CD4-positive, alpha-beta memory T cell (primary cell): ENCODE measurements at regions not wholly inside any gene's neighbourhood (a gene's known extent, or its start where the extent isn't known, plus 50 kb on each side); places are given as distances from the start of the nearest gene placed in this dataset.
"Not testable (repeated sequence)": the region's sequence is repeated elsewhere in the genome, so short reads cannot be mapped to it uniquely, and the experiment has no call there.

ENCODE experiments used
- CTCF ChIA-PET: fragments of 350-600 bp; sonication (Branson Sonifier 250); formaldehyde crosslinking; loops from one replicate; lab custom pipeline; 2021; ENCODE audit warnings: inconsistent platforms; ENCODE audit not compliant: partially characterized antibody; lab: Charles Lee
- POLR2A ChIA-PET: fragments of 350-600 bp; sonication (Branson Sonifier 250); formaldehyde crosslinking; loops from one replicate; lab custom pipeline; 2021; ENCODE audit not compliant: partially characterized antibody; lab: Charles Lee
- DNase-seq, 5 donors: peaks; one replicate each; pipeline versions ENCODE4 v3.0.0 to v3.0.0-alpha.2; 2020 to 2022; ENCODE audit warnings: mixed read lengths in 1 of 5
- H3K27ac ChIP-seq: one replicate; pipeline ENCODE4 v1.7.0; 2013; ENCODE audit warnings: low read depth, low read length
- H3K27me3 ChIP-seq: 2 replicates; pipeline ENCODE4 v1.7.0; 2013; ENCODE audit warnings: mild to moderate bottlenecking, low read length, moderate library complexity; ENCODE audit not compliant: insufficient read depth
- H3K36me3 ChIP-seq: 2 replicates; pipeline ENCODE4 v1.7.0; 2013; ENCODE audit warnings: mild to moderate bottlenecking, low read length, moderate library complexity; ENCODE audit not compliant: insufficient read depth
- H3K4me1 ChIP-seq: 2 replicates; pipeline ENCODE4 v1.7.0; 2013; ENCODE audit warnings: mild to moderate bottlenecking, low read length, moderate library complexity; ENCODE audit not compliant: insufficient read depth
- H3K4me3 ChIP-seq, 2 donors: one replicate each; pipeline ENCODE4 v1.7.0; 2013; ENCODE audit warnings: low read length in 2 of 2, mild to moderate bottlenecking in 1 of 2
- H3K9me3 ChIP-seq, 2 donors: one replicate each; pipeline ENCODE4 v1.7.0; 2013; ENCODE audit warnings: low read length in 2 of 2, control low read depth in 1 of 2; ENCODE audit not compliant: control insufficient read depth in 1 of 2
- H3K27ac Mint-ChIP-seq, 7 donors: one replicate each; pipeline ENCODE4 v1.8.0; 2020 to 2021; ENCODE audit warnings: mixed read lengths in 7 of 7, mild to moderate bottlenecking in 6 of 7, inconsistent platforms in 3 of 7, moderate library complexity in 3 of 7
- H3K27me3 Mint-ChIP-seq, 2 donors: one replicate each; pipeline ENCODE4 v1.8.0; 2020 to 2021; ENCODE audit warnings: mixed read lengths in 2 of 2
- H3K36me3 Mint-ChIP-seq, 2 donors: one replicate each; pipeline ENCODE4 v1.8.0; 2020 to 2021; ENCODE audit warnings: mixed read lengths in 2 of 2, inconsistent platforms in 1 of 2, mild to moderate bottlenecking in 1 of 2
- H3K4me1 Mint-ChIP-seq, 4 donors: one replicate each; pipeline ENCODE4 v1.8.0; 2020 to 2021; ENCODE audit warnings: mixed read lengths in 4 of 4, mild to moderate bottlenecking in 1 of 4
- H3K4me3 Mint-ChIP-seq, 8 donors: one replicate each; pipeline ENCODE4 v1.8.0; 2020 to 2021; ENCODE audit warnings: mixed read lengths in 8 of 8, mild to moderate bottlenecking in 7 of 8, moderate library complexity in 6 of 8, inconsistent platforms in 3 of 8
- H3K9me3 Mint-ChIP-seq, 8 donors: one replicate each; pipeline ENCODE4 v1.8.0; 2020 to 2021; ENCODE audit warnings: mixed read lengths in 8 of 8, mild to moderate bottlenecking in 5 of 8, inconsistent platforms in 3 of 8, moderate library complexity in 1 of 8
- intact Hi-C: fragments of 100-400 bp; cut with micrococcal nuclease; formaldehyde crosslinking; loops from one replicate; pipeline ENCODE4 v1.15.1; 2023

GRCh38 chr15:87739866-87740265 is 516.7 kb downstream of the NTRK3 start:
- POLR2A ChIA-PET: no interaction called here
- H3K4me1 Mint-ChIP-seq: peaks cover 8 to 21% (median 11%) of the 10 kb centered on the region in 4 donors
- H3K4me1 ChIP-seq: peaks cover 11% of the 10 kb centered on the region
- H3K27me3 Mint-ChIP-seq: no peaks in the 10 kb centered on the region
- no peak overlapping the region for H3K4me3 Mint-ChIP-seq
- H3K4me3 ChIP-seq: no peak overlapping the region
- intact Hi-C loops: no loop called here
- no peaks in the 10 kb centered on the region for H3K9me3 ChIP-seq
- H3K27me3 ChIP-seq: no peaks in the 10 kb centered on the region
- no peak overlapping the region for H3K27ac Mint-ChIP-seq
- H3K27ac ChIP-seq: no peak overlapping the region
- H3K9me3 Mint-ChIP-seq: peaks cover 0 to 3% (median 0%) of the 10 kb centered on the region in 8 donors
- DNase-seq: no peak
- H3K36me3 Mint-ChIP-seq: no peaks in the 10 kb centered on the region
- no peaks in the 10 kb centered on the region for H3K36me3 ChIP-seq
- CTCF ChIA-PET: no interaction called here

- Histone ChIP-seq H3K36me3 (no peaks in the 10 kb centered on the region), H3K4me3 (no peak overlapping the region), H3K27ac (no peak overlapping the region), H3K4me1 (peaks cover 11% of the 10 kb centered on the region), H3K27me3 (no peaks in the 10 kb centered on the region), H3K9me3 (no peaks in the 10 kb centered on the region)
- Mint-ChIP-seq H3K27ac (no peak overlapping the region), H3K36me3 (no peaks in the 10 kb centered on the region), H3K27me3 (no peaks in the 10 kb centered on the region), H3K4me3 (no peak overlapping the region), H3K9me3 (peaks cover 0 to 3% (median 0%) of the 10 kb centered on the region in 8 donors), H3K4me1 (peaks cover 8 to 21% (median 11%) of the 10 kb centered on the region in 4 donors)
- DNase-seq: no peak
- intact Hi-C loops: no loop called here
- POLR2A ChIA-PET: interaction anchor here (0.6 kb wide), 1 partner anchor 14 kb away, joined by 3 read pairs; no protein-coding TSS in a partner anchor
- CTCF ChIA-PET: no interaction called here
Measured at GRCh38 chr15:87739081-87739480, 517.5 kb downstream of the NTRK3 start.

- H3K4me3 ChIP-seq, H3K36me3 Mint-ChIP-seq, H3K9me3 ChIP-seq, CTCF ChIA-PET, DNase-seq, H3K27ac ChIP-seq, H3K9me3 Mint-ChIP-seq, POLR2A ChIA-PET, H3K27me3 Mint-ChIP-seq, H3K36me3 ChIP-seq, H3K27me3 ChIP-seq, intact Hi-C loops: not testable (repeated sequence)
- Mint-ChIP-seq H3K27ac (peak overlapping the region in 1 of 7 donors; percentile 52), H3K4me3 (peak overlapping the region in 2 of 8 donors; percentile 15 to 72), H3K4me1 (peaks cover 8 to 21% (median 11%) of the 10 kb centered on the region in 4 donors)
- H3K4me1 ChIP-seq: peaks cover 11% of the 10 kb centered on the region
Measured at GRCh38 chr15:87737460-87737859, 519.1 kb downstream of the NTRK3 start.

- no peak overlapping the region for H3K4me3 ChIP-seq
- H3K9me3 ChIP-seq: no peaks in the 10 kb centered on the region
- peaks cover 11% of the 10 kb centered on the region for H3K4me1 ChIP-seq
- Mint-ChIP-seq H3K4me3 (peak overlapping the region in 5 of 8 donors; percentile 31 to 72 (median 51)), H3K4me1 (peaks cover 8 to 21% (median 11%) of the 10 kb centered on the region in 4 donors), H3K36me3 (no peaks in the 10 kb centered on the region), H3K9me3 (peaks cover 0 to 5% (median 0%) of the 10 kb centered on the region in 8 donors), H3K27me3 (no peaks in the 10 kb centered on the region), H3K27ac (peak overlapping the region in 5 of 7 donors; percentile 2 to 73 (median 53))
- no peaks in the 10 kb centered on the region for H3K27me3 ChIP-seq
- H3K27ac ChIP-seq: no peak overlapping the region
- peak in 4 of 5 donors; percentile 17 to 33 (median 24) for DNase-seq
- no peaks in the 10 kb centered on the region for H3K36me3 ChIP-seq
- intact Hi-C loops: no loop called here
- ChIA-PET POLR2A (no interaction called here), CTCF (no interaction called here)
Measured at GRCh38 chr15:87736891-87737389, 519.6 kb downstream of the NTRK3 start.

- H3K27ac Mint-ChIP-seq: peak overlapping the region in 1 of 7 donors; percentile 50
- ChIA-PET POLR2A (no interaction called here), CTCF (no interaction called here)
Measured at GRCh38 chr15:87736401-87736800, 520.1 kb downstream of the NTRK3 start.

GRCh38 chr15:87735522-87735921 is 521.0 kb downstream of the NTRK3 start:
- Histone ChIP-seq H3K27ac (no peak overlapping the region), H3K4me3 (no peak overlapping the region), H3K9me3 (no peaks in the 10 kb centered on the region), H3K36me3 (no peaks in the 10 kb centered on the region), H3K27me3 (no peaks in the 10 kb centered on the region), H3K4me1 (peaks cover 11% of the 10 kb centered on the region)
- H3K27ac Mint-ChIP-seq: no peak overlapping the region
- peaks cover 0 to 5% (median 0%) of the 10 kb centered on the region in 8 donors for H3K9me3 Mint-ChIP-seq
- no peak for DNase-seq
- ChIA-PET CTCF (no interaction called here), POLR2A (no interaction called here)
- intact Hi-C loops: no loop called here
- no peaks in the 10 kb centered on the region for H3K27me3 Mint-ChIP-seq
- no peaks in the 10 kb centered on the region for H3K36me3 Mint-ChIP-seq
- no peak overlapping the region for H3K4me3 Mint-ChIP-seq
- peaks cover 8 to 21% (median 11%) of the 10 kb centered on the region in 4 donors for H3K4me1 Mint-ChIP-seq

More at GRCh38 chr15:87736401-87736800, 520.1 kb downstream of the NTRK3 start:
- intact Hi-C loops: no loop called here
- Histone ChIP-seq H3K27ac (no peak overlapping the region), H3K27me3 (no peaks in the 10 kb centered on the region), H3K4me1 (peaks cover 11% of the 10 kb centered on the region), H3K36me3 (no peaks in the 10 kb centered on the region), H3K4me3 (no peak overlapping the region), H3K9me3 (no peaks in the 10 kb centered on the region)
- peaks cover 0 to 5% (median 0%) of the 10 kb centered on the region in 8 donors for H3K9me3 Mint-ChIP-seq
- peak overlapping the region in 2 of 8 donors; percentile 15 to 31 for H3K4me3 Mint-ChIP-seq
- no peaks in the 10 kb centered on the region for H3K27me3 Mint-ChIP-seq
- H3K4me1 Mint-ChIP-seq: peaks cover 8 to 21% (median 11%) of the 10 kb centered on the region in 4 donors
- DNase-seq: no peak
- no peaks in the 10 kb centered on the region for H3K36me3 Mint-ChIP-seq

- H3K4me3 Mint-ChIP-seq: no peak overlapping the region
- H3K4me1 ChIP-seq: peaks cover 11% of the 10 kb centered on the region
- no peaks in the 10 kb centered on the region for H3K9me3 ChIP-seq
- H3K27ac Mint-ChIP-seq: no peak overlapping the region
- peaks cover 8 to 21% (median 11%) of the 10 kb centered on the region in 4 donors for H3K4me1 Mint-ChIP-seq
- peaks cover 0 to 5% (median 0%) of the 10 kb centered on the region in 8 donors for H3K9me3 Mint-ChIP-seq
- POLR2A ChIA-PET: no interaction called here
- no peaks in the 10 kb centered on the region for H3K36me3 Mint-ChIP-seq
- no peaks in the 10 kb centered on the region for H3K36me3 ChIP-seq
- no peaks in the 10 kb centered on the region for H3K27me3 Mint-ChIP-seq
- intact Hi-C loops: no loop called here
- CTCF ChIA-PET: no interaction called here
- H3K4me3 ChIP-seq: no peak overlapping the region
- H3K27ac ChIP-seq: no peak overlapping the region
- H3K27me3 ChIP-seq: no peaks in the 10 kb centered on the region
- no peak for DNase-seq
Measured at GRCh38 chr15:87734571-87735373, 521.8 kb downstream of the NTRK3 start.
